ENCODE measurements at regions not wholly inside any gene's neighbourhood (a gene's known extent, or its start where the extent isn't known, plus 50 kb on each side); places are given as distances from the start of the nearest gene placed in this dataset.

DNA sequence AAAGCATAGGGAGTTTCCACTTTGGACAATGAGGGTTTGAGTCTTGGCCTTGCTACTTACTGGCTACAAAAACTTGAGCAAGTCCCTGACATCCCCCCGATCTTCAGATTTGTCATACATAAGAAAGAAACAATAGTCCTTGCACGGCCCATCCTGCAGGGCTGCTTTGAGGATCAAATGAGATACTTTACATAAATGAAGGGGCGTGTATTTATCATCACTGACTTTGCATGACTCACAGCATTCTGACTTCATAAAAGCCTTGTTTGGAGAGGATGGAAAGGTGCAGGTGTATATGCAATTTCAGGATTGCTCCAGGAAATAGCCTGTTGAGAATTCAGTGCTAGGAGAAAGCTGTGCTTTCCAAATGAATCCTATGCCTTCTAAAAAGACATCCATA lies 465.0 kb upstream of the MAF start:
- no peak for DNase-seq

- DNase-seq, result no peak
Observed at GRCh38 chr16:80063713-80064069, 463.2 kb upstream of the MAF start.

GRCh38 chr16:80063031-80063712 lies 462.6 kb upstream of the MAF start:
- no peak for DNase-seq

- DNase-seq, result no peak
Observed at GRCh38 chr16:80062361-80063030, 462.0 kb upstream of the MAF start.

DNA sequence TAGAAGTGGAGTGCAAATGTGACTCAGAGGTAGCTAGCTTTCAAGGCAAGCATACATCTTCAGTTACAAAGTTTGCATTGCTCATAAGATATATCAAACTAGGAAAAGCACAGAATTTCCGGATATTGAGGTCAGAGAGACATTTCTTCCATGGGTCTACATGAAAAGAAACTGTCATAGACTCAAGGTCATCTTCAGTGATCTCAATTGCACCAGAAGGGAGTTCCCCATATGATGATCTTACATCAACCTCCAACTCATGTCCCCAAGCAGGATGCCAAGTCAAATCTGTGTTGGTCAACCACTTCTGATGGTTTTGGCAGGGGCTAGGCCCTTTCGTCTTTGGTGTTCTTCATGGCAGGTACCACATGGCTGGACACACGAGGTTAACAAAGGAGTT lies 459.9 kb upstream of the MAF start:
- DNase-seq, result no peak

DNA sequence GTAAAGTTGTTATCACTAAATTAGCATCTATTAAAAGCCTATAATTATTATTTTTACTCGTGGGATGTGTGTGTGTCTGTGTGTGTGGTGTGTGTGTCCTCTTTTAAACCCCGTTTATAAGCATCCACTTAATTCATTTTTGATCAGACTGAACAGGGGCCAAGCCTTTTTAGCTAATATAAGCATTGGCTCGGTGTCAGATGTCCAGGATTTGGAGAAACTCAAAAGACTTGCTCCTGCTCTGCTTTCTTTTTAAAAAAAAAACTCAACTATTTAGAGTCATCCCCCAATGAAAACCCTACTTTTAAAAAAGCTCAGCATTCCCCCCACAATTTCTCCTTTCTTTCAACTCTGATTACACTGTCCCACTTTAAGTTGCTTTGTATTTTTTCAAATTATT lies 459.3 kb upstream of the MAF start:
- DNase-seq, result no peak

DNA sequence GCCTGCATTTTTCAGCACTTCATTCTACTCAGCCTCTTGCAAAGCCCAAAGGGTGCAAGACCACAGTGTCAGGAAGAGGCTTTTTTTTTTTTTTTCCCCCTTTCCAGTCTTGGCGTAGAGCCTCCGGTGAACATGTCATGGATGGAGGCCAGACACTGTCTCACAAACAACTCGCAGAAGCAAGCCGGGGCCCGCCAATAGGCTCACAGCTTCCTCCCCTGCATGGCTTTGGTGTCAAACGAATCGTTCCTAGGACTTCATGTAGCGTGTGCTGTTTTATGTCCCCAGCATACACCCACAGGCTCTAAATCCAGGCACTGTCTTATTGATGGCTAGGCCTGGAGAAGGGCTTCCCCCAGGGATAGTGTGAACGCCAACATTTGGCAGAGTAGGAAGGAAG lies 457.7 kb upstream of the MAF start:
- no peak for DNase-seq

- no peak for DNase-seq
Observed at GRCh38 chr16:80056324-80056723, 455.8 kb upstream of the MAF start.

- DNase-seq, result no peak
Observed at GRCh38 chr16:80055831-80056230, 455.3 kb upstream of the MAF start.

DNA sequence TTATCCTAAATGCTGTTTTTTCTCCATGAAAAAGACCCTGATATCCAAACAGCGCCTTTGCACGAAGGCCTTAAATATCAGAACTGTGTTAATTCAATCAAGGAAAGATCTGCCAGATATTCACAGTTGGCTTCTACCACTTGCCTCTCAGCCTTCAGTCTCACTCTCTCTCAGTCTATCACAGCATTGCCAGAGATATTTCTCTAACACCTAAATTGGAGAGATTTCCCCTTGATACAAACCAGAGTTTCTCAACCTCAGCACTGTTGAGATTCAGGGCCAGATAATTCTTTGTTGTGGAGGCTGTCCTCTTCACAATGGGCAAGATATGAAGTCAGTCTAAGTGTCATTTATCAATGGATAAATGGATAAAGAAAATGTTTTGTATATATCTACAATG lies 454.1 kb upstream of the MAF start:
- no peak for DNase-seq

DNA sequence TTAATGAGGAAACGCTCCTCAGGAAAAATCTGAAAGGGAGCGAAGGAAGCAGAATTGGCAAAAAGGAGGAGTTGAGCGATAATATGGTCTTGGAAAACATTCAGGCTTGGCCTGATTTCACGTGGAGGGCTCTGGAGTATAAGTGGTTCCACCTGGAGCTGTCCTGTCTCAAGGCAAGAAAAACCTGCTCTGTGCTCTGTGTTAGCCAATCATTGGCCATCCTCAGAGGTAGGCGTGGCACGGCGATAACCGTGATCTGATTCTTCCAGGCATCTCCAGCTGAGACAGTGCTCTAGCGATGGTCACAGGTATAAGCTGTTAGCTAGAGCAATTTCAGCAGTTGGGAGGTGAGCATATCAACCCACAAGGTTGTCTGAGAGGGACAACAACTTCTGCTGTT lies 450.5 kb upstream of the MAF start:
- no peak for DNase-seq

DNA sequence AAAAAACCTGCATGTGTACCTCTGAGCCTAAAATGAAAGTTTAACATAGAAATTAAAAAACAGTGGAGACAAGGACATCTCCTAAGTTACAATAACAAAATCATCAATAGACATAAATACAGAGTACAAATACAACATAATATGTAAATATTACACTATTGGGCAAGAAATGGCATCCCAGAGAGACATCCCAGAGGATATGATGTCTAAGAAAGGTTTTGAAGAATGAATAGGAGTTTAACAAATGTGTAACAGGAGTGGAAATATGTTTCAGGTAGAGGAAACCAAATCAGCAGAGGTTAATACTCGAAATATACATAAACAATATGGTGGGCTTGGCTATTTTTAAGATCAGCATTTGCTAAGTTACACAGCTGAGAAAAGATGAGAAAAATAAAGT lies 447.7 kb upstream of the MAF start:
- DNase-seq, result no peak

DNA sequence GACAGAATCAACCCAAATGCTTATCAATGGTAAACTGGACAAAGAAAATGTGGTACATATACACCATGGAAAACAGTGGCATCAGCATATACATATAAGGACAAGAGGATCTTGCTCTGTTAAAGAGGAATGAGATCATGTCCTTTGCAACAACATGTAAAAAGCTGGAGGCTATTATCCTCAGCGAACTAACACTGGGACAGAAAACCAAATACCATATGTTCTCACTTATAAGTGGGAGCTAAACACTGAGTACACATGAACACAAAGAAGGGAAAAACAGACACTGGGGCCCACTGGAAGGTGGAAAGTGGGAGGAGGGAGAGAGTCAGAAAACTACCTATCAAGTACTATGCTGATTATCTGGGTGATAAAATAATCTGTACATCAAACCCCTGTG lies 447.3 kb upstream of the MAF start:
- no peak for DNase-seq

GRCh38 chr16:80046848-80047247 lies 446.3 kb upstream of the MAF start:
- no peak for DNase-seq

DNA sequence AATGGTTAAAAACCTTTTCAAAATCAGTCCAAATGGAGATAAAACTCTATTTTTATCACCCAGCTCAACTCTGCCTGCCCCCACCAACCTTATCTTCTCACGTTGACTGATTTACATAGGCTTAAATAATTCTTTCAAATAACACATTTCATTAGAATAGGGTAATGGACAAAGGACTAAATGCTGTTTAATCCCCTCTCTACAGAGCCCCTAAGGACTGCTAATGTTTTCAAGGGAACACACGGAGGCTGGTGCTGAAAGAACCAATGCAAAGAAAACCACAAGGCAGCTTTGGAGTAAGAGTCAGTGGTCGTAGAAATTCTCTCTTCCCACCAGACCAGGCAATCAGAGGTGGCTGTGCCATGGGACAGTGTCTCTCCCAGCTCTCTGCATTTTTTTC lies 445.7 kb upstream of the MAF start:
- no peak for DNase-seq

DNA sequence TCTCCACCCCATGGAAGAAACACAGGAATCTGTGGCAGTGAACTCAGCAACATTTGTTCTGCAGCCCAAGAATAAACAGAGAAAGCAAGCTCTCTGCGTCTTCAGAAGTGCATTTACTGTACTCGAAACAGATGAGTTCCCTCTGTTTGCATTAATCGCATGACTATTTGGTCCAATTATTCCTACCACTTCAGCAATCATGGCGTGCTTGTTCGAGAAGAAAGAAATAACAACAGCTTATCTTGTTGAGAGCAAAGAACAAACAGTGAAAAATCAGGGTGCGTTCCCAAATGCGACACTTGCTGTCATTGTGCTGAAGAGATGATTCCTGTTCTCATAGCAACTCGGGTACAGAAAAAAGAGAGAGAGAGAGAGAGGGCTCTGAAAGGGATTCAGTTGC lies 445.3 kb upstream of the MAF start:
- DNase-seq, result no peak

GRCh38 chr16:80041410-80041809 lies 440.9 kb upstream of the MAF start:
- no peak for DNase-seq

DNA sequence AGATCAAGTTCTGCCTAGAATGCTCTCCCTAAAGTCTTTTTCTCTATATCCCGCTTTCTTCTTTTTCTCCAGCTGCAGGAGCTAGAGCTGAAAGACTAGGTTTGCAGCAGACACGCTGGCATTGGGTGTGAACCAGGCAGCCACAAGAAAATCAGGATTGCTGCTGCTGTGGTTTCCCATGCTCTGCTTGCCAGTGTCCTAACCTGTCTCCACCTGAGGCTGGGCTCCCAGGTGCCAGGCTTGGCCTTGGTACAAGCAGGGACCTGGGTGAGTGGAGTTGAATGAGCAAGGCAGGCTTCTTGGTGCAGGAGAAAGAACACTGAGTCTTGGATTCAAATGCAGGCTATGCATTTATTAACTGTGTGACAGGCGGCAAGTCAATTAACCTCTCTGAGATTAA lies 440.3 kb upstream of the MAF start:
- DNase-seq, result no peak

DNA sequence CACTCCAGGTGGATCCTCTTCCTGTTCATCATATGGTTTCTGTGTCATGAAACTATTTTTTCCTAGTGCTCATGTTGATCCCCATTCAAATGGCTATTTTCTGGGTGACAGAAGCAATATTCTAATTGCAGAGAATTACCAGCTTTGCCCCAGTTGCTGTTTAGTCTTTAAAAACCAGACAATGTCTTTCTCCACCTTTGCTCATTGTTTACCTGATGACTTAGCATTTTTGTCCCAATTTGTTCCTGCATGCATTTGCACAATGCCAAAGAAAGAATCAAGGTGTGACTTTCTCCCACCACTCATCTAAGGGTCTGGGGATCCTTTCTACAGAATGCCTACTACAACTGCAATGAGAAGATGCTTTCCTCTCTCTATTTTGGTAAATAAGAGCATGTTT lies 439.9 kb upstream of the MAF start:
- DNase-seq, result no peak

DNA sequence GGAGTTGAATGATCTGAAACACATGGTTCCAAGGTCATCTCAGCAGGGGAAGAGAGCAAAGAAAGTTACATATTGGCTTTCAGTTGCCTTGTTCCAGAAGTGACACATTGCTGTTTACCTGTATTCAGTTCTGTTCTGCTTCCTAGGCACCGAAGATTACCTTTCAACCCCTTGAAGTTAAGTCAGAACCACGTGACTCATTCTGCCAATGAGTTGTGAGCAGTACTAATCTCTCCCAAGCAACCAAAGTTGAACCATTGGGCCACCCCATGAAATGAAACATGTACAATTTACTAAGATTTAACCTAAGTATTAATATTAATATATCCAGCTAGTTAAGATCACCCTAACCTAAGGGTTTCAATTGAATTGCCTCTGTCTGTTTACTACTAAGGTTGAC lies 439.2 kb upstream of the MAF start:
- no peak for DNase-seq

DNA sequence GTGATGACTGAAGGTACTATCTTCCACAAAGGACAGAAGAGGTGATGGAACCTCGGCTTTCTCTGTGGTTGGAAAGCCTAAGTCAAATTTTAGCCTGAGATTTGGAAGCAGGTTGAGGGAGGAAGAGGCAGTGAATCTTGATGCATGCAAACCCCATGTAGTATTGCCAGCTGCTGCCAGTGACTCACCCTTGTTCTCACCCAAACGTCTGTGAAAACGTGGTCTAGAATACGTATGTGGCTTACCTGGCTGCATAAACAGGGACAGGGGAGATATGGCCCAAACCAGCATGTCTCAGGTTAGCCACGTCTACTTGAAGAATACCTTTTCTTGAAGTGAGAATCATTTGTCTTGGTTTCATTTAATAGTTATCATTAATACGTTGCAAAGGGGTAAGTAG lies 438.0 kb upstream of the MAF start:
- no peak for DNase-seq

DNA sequence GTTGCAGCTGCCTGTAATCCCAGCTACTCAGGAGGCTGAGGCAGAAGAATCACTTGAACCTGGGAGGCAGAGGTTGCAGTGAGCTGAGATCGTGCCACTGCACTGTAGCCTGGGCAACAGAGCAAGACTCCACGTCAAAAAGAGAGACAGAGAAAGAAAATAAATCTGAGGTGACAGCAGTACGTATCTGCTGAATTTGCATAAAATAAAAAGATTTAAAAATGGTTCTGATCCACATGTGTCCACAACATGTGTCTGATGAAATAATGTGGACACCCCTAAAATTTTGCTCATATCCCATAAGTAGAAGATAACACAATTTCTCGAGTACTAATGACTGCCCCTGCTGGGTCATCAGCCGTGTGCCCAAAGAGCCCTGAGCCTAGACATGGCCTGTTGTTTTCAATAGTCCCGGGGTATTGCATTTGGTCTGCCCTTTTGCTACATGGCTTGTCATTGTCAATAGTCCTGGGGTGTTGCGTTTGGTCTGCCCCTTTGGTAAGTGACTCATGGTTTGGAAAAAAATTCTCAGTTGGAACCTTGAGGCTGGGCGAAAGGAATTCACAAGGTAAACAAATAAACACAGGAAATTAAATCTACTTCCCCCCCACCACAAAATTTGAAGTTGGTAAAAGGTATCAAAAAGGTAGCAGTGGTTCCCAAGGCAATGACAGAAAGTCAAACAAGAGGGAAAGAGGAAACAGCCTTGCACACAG lies 434.6 kb upstream of the MAF start:
- no peak for DNase-seq

- DNase-seq, result no peak
Observed at GRCh38 chr16:80034469-80034826, 433.9 kb upstream of the MAF start.

GRCh38 chr16:80033783-80034468 lies 433.4 kb upstream of the MAF start:
- DNase-seq, result no peak
